HG03354 (cell line): ENCODE measurements at regions not wholly inside any gene's neighbourhood (a gene's known extent, or its start where the extent isn't known, plus 50 kb on each side); places are given as distances from the start of the nearest gene placed in this dataset.

Source experiments
- ATAC-seq: cut with Tn5 transposase; IDR thresholded peaks from one replicate; pipeline ENCODE4 v1.9.1; 2021; ENCODE audit warnings: mild to moderate bottlenecking; ENCODE audit not compliant: unreplicated experiment, poor library complexity, severe bottlenecking

GRCh38 chr20:39155971-39156370 lies 193.8 kb downstream of the DHX35 start:
- no peak for ATAC-seq

- ATAC-seq: no peak
These were observed 190.6 kb downstream of the DHX35 start for GRCh38 chr20:39152742-39153141.

GRCh38 chr20:39152126-39152525 lies 190.0 kb downstream of the DHX35 start:
- ATAC-seq: no peak

GRCh38 chr20:39150501-39150900 lies 188.4 kb downstream of the DHX35 start:
- no peak for ATAC-seq

GRCh38 chr20:39146394-39146793 lies 184.2 kb downstream of the DHX35 start:
- ATAC-seq: no peak

- ATAC-seq: no peak
These were observed 183.8 kb downstream of the DHX35 start for GRCh38 chr20:39145921-39146320.

GRCh38 chr20:39144757-39145156 lies 182.6 kb downstream of the DHX35 start:
- ATAC-seq: no peak

- ATAC-seq: no peak
These were observed 180.4 kb downstream of the DHX35 start for GRCh38 chr20:39142407-39143096.

- no peak for ATAC-seq
These were observed 175.2 kb downstream of the DHX35 start for GRCh38 chr20:39137299-39137698.

- no peak for ATAC-seq
These were observed 174.7 kb downstream of the DHX35 start for GRCh38 chr20:39136798-39137197.

GRCh38 chr20:39135885-39136544 lies 173.9 kb downstream of the DHX35 start:
- ATAC-seq: no peak

GRCh38 chr20:39133201-39133600 lies 171.1 kb downstream of the DHX35 start:
- ATAC-seq: no peak

GRCh38 chr20:39132511-39132910 lies 170.4 kb downstream of the DHX35 start:
- no peak for ATAC-seq

GRCh38 chr20:39132093-39132492 lies 169.9 kb downstream of the DHX35 start:
- ATAC-seq: no peak

- ATAC-seq: no peak
These were observed 168.5 kb downstream of the DHX35 start for GRCh38 chr20:39130627-39131026.

GRCh38 chr20:39129523-39129922 lies 167.4 kb downstream of the DHX35 start:
- no peak for ATAC-seq

GRCh38 chr20:39124064-39124463 lies 161.9 kb downstream of the DHX35 start:
- no peak for ATAC-seq

- ATAC-seq: no peak
These were observed 161.0 kb downstream of the DHX35 start for GRCh38 chr20:39123185-39123557.

GRCh38 chr20:39117491-39117890 lies 155.3 kb downstream of the DHX35 start:
- no peak for ATAC-seq

- ATAC-seq: no peak
These were observed 153.9 kb downstream of the DHX35 start for GRCh38 chr20:39116020-39116419.

- no peak for ATAC-seq
These were observed 150.1 kb downstream of the DHX35 start for GRCh38 chr20:39112178-39112743.
